ENCODE measurements at regions not wholly inside any gene's neighbourhood (a gene's known extent, or its start where the extent isn't known, plus 50 kb on each side); places are given as distances from the start of the nearest gene placed in this dataset.

GRCh38 chr6:23435126-23435525, 690.9 kb upstream of the NRSN1 start:
- TF ChIP-seq GATA3 (IDR thresholded peaks at IDR 0.05; ENCODE audit: low read depth, low read length) (no peak), GATA2 (IDR thresholded peaks at IDR 0.05; ENCODE audit: low read depth, low read length) (no peak)

DNA sequence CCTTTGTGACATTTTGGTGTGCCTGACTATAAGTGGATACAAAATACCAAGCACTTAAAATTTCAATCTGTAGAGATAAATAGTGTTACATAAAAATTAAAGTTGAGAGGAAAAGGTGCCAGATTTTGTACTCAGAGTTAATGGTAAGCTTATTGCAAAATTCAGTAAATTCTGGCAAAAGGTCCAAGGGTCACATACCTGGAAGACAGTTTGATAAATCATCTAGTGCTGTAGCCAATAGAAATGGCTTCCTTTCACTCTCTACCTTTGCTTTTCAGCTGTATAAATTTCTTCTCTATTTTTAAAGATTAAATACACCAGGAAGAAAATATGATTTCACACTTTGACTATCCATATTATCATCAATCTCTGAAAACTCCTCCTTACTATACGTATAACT, 690.2 kb upstream of the NRSN1 start:
- TF ChIP-seq GATA2 (IDR thresholded peaks at IDR 0.05; ENCODE audit: low read depth, low read length) (no peak), GATA3 (IDR thresholded peaks at IDR 0.05; ENCODE audit: low read depth, low read length) (no peak)

GRCh38 chr6:23441808-23442461, 684.1 kb upstream of the NRSN1 start:
- TF ChIP-seq GATA2 (IDR thresholded peaks at IDR 0.05; ENCODE audit: low read depth, low read length) (no peak), GATA3 (IDR thresholded peaks at IDR 0.05; ENCODE audit: low read depth, low read length) (no peak)

DNA sequence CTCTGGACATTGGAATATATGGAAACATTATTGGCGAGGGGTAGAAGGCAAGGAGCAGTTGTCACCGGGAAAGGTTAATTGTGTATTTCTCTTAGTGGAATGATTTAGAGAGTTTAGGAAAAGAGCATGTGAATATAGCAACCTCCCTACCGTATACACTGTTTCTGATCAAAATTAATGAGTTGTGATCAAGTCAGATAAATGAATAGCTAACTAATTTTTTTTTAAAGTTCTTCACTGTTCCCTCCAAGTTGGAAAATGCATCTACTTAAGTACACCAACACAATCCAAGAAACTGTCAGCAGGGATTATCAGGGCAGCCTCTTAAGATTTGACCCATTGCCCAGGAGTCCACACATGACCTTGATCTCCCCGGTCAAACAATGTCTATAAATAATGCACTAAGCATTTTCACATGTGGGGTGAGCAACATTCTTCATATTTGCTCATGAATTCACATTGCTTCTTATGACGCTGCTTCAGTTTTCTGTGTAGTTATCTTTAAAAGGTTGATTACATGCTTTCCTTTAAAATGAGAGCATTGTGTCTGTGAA, 680.8 kb upstream of the NRSN1 start:
- TF ChIP-seq GATA3 (IDR thresholded peaks at IDR 0.05; ENCODE audit: low read depth, low read length) (no peak), GATA2 (IDR thresholded peaks at IDR 0.05; ENCODE audit: low read depth, low read length) (no peak)

DNA sequence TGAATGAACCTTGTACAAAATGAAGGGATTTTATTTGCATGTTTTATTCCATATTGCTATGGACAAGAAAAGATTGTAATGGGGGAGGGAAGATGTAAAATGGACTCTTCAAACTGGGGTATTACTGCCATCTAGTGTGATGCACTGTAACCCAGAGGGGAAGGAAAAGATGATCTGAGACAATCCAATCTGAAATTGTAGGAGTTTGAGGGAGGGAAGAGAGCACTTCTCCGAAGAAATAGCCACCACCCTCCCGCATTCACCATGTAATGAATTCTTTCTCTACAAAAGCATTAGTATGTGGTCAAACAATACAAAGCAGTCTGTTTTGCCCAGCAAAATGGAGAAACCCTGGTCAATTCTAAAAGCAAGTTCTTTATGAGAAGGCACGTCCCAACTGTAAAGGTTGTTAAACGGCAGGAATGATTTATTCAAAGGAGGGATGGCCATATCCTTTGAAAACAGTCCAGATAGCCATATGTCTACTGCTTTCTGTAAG, 679.5 kb upstream of the NRSN1 start:
- no peak for TF ChIP-seq GATA3 (IDR thresholded peaks at IDR 0.05; ENCODE audit: low read depth, low read length)
- no peak for TF ChIP-seq GATA2 (IDR thresholded peaks at IDR 0.05; ENCODE audit: low read depth, low read length)

DNA sequence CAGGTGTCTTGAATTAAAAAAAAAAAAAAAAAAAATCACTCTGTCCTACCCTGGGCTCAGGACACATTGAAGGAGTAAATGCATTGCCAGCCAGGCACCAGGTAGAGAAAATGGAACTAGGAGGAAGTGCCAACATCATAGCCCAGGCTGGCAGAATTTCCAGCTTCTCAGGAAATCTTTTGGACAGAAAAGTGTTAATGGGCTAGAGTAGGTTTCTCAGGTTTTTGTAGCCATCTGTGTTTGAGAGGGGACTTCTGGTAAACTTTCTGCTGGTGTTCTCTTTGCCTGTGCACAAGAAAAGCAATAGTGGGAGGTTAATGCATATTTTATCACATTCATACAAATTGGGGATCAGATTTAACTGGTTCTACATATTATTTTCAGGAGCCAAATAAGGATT, 678.3 kb upstream of the NRSN1 start:
- TF ChIP-seq GATA2 (IDR thresholded peaks at IDR 0.05; ENCODE audit: low read depth, low read length): no peak
- TF ChIP-seq GATA3 (IDR thresholded peaks at IDR 0.05; ENCODE audit: low read depth, low read length): no peak

- TF ChIP-seq GATA3 (IDR thresholded peaks at IDR 0.05; ENCODE audit: low read depth, low read length) (no peak), GATA2 (IDR thresholded peaks at IDR 0.05; ENCODE audit: low read depth, low read length) (no peak)
Measured at GRCh38 chr6:23448281-23448680, 677.7 kb upstream of the NRSN1 start.

- TF ChIP-seq GATA2 (IDR thresholded peaks at IDR 0.05; ENCODE audit: low read depth, low read length) (no peak), GATA3 (IDR thresholded peaks at IDR 0.05; ENCODE audit: low read depth, low read length) (no peak)
Measured at GRCh38 chr6:23454080-23454976, 671.7 kb upstream of the NRSN1 start.

GRCh38 chr6:23455754-23456153, 670.3 kb upstream of the NRSN1 start:
- TF ChIP-seq GATA2 (IDR thresholded peaks at IDR 0.05; ENCODE audit: low read depth, low read length) (no peak), GATA3 (IDR thresholded peaks at IDR 0.05; ENCODE audit: low read depth, low read length) (no peak)

- TF ChIP-seq GATA3 (IDR thresholded peaks at IDR 0.05; ENCODE audit: low read depth, low read length) (no peak), GATA2 (IDR thresholded peaks at IDR 0.05; ENCODE audit: low read depth, low read length) (no peak)
Measured at GRCh38 chr6:23456396-23456795, 669.6 kb upstream of the NRSN1 start.

DNA sequence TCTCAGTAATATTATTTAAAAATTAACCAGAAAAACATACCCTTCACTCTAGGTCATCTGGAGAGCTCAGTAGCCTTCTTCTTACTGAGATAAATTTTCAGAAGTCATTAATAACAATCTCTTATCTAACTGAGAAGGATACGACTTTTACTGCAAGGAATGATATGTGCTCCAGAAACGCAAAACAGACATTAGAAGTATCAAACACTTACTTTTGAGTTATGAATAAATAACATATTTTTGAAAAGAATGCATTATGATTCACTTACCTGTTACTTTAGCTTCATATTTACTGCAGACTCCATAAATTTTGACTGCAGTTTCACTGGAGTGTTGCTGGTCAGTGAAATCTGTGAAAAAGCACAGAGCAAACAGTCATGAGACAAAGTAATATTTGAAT, 668.7 kb upstream of the NRSN1 start:
- TF ChIP-seq GATA3 (IDR thresholded peaks at IDR 0.05; ENCODE audit: low read depth, low read length): no peak
- no peak for TF ChIP-seq GATA2 (IDR thresholded peaks at IDR 0.05; ENCODE audit: low read depth, low read length)

DNA sequence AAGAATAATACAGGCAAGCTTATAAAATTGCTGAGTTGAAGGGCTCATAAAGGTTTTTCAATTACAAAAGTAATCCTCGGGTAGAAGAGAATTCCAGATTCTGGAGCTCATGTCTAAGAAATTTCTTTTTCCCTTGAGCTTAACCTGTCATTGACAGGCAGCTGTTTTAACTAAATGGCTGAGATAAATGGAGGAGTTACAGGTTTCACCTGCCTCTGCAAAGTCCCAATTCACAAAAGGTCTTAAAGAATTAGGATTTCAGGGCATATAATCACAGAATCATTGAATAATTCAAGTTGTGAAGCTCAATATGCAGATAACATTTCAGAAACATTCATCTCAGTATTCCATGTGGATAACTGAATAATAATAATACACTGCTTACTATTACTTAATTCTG, 660.1 kb upstream of the NRSN1 start:
- TF ChIP-seq GATA2 (IDR thresholded peaks at IDR 0.05; ENCODE audit: low read depth, low read length) (no peak), GATA3 (IDR thresholded peaks at IDR 0.05; ENCODE audit: low read depth, low read length) (no peak)

DNA sequence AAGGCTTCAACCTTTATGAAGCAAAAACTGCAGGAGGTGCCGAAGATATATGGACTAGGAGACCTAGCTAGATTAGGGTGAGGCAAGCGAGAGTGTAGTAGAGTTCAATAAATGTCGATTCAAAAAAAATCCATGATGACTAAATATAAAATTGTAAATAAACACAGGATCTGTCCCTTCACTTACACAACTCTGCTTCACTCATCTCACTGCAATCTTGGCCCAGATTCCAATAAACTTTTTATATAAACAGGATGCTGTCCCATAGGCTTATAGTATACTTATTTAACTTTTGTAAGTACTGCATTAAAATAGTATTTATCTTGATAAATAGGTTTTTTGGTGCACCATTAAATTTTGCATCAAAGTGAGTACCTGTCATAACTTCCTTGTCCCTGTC, 648.4 kb upstream of the NRSN1 start:
- TF ChIP-seq GATA2 (IDR thresholded peaks at IDR 0.05; ENCODE audit: low read depth, low read length): no peak
- no peak for TF ChIP-seq GATA3 (IDR thresholded peaks at IDR 0.05; ENCODE audit: low read depth, low read length)

DNA sequence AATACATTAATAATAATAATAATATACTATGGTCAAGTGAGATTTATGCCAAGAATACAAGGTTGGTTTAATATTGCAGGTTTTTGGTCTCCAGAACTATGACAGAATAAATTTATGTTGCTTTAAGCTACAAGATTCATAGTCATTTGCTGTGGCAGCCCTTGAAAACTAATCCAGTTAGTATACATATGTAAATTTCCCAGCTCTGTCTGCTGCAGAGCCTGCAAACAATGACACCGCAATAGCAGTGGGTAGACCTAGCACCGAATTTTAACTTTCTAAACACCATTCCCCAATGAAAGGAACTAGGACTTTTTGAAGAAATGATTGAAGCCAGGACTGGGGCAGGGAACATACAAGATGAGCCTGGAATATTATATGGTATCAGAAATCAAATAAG, 647.7 kb upstream of the NRSN1 start:
- TF ChIP-seq GATA3 (IDR thresholded peaks at IDR 0.05; ENCODE audit: low read depth, low read length) (no peak), GATA2 (IDR thresholded peaks at IDR 0.05; ENCODE audit: low read depth, low read length) (no peak)
